Upper lobe of left lung (tissue), 4 donors: ENCODE measurements at regions not wholly inside any gene's neighbourhood (a gene's known extent, or its start where the extent isn't known, plus 50 kb on each side); places are given as distances from the start of the nearest gene placed in this dataset.

Source experiments
- EP300 ChIP-seq, 4 donors: sonication (generic); formaldehyde crosslinking; IDR thresholded peaks; one replicate each; pipeline ENCODE4 v1.5.1; 2017; ENCODE audit warnings: antibody characterized with exemption in 4 of 4, control low read depth in 2 of 4
- POLR2A ChIP-seq, 4 donors: fragments of 450-650 bp; IDR thresholded peaks; one replicate each; pipeline ENCODE4 v1.5.1; 2016 to 2017; ENCODE audit warnings: antibody characterized with exemption in 4 of 4, mild to moderate bottlenecking in 2 of 4
- POLR2AphosphoS5 ChIP-seq, 2 donors: sonication (generic); formaldehyde crosslinking; IDR thresholded peaks; one replicate each; pipeline ENCODE4 v1.5.1; 2017; ENCODE audit warnings: antibody characterized with exemption in 2 of 2
- TF ChIP-seq, protein P1 (sequence below), 6 experiments: fragments of 450-650 bp in 4 of 6; fragments of 200-600 bp in 2 of 6; sonication (generic) in 2 of 6; IDR thresholded peaks; one replicate each; pipeline ENCODE4 v1.5.1; 2016 to 2019; ENCODE audit warnings: antibody characterized with exemption in 6 of 6

DNA sequence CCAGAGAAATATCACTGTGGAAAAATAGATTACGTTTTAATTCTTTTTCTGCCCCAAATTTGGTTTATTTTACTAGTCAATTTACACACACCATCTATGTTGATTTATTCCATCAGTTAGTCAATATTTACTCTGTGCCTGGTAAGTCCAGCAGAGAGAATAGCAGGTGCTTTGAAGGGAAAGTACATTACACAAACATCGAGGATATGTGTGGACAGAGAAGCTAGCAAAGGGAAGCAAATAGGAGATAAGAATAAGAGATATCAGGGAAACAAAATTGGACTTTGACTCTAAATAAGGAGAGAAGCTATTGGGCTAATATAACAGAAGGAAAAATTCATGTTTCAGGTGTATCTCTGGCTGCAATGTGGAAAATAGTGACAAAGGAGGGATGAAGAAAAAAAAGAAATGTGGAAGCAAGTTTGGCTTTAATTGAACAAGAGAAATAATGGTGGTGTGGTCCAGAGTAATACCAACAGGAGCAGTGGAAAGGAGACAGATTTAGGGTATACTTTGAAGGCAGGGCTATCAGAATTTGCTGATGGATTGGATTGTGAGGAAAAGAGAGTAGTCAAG is 587.7 kb upstream of the CDH6 start:
- TF ChIP-seq, protein P1, sequence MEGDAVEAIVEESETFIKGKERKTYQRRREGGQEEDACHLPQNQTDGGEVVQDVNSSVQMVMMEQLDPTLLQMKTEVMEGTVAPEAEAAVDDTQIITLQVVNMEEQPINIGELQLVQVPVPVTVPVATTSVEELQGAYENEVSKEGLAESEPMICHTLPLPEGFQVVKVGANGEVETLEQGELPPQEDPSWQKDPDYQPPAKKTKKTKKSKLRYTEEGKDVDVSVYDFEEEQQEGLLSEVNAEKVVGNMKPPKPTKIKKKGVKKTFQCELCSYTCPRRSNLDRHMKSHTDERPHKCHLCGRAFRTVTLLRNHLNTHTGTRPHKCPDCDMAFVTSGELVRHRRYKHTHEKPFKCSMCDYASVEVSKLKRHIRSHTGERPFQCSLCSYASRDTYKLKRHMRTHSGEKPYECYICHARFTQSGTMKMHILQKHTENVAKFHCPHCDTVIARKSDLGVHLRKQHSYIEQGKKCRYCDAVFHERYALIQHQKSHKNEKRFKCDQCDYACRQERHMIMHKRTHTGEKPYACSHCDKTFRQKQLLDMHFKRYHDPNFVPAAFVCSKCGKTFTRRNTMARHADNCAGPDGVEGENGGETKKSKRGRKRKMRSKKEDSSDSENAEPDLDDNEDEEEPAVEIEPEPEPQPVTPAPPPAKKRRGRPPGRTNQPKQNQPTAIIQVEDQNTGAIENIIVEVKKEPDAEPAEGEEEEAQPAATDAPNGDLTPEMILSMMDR (IDR thresholded peaks at IDR 0.05) = no peak
- TF ChIP-seq EP300 (IDR thresholded peaks at IDR 0.05) (no peak), POLR2AphosphoS5 (IDR thresholded peaks at IDR 0.05) (no peak), POLR2A (IDR thresholded peaks at IDR 0.05) (no peak)
